K562 (cell line): ENCODE measurements at regions not wholly inside any gene's neighbourhood (a gene's known extent, or its start where the extent isn't known, plus 50 kb on each side); places are given as distances from the start of the nearest gene placed in this dataset.

Experiments used
- ATAC-seq: fragments of 200-7000 bp; cut with Tn5 transposase; 3 replicates; pipeline ENCODE4 v1.9.1; 2020; ENCODE audit warnings: moderate library complexity
- BruUV-seq: library from RNA; stranded (reverse); fragments of 400-500 nt; replicated peaks from 2 replicates; lab custom pipeline; 2021; lab: Mats Ljungman, UMichigan
- CTCF ChIA-PET: fragments of 300-600 bp; formaldehyde crosslinking; extraction: SDS; loops from one replicate; lab custom pipeline; 2021; ENCODE audit warnings: low intra/inter-chr PET ratio; lab: Yijun Ruan, JAX
- POLR2A ChIA-PET: fragments of 300-600, 350-650 bp; sonication (Branson Sonifier 250); formaldehyde crosslinking; extraction: SDS; loops from one replicate; lab custom pipeline; 2021; ENCODE audit warnings: antibody characterized with exemption, inconsistent platforms; lab: Yijun Ruan, JAX
- DNase-seq, 4 experiments: peaks; one replicate each; pipeline versions ENCODE4 v3.0.0 to v3.0.0-alpha.2; 2011 to 2018; ENCODE audit warnings: low spot score in 3 of 4, mixed read lengths in 3 of 4; ENCODE audit errors: extremely low read depth in 1 of 4
- FAIRE-seq: peaks from 2 replicates; lab custom pipeline; 2011; peaks lifted over from hg19 to GRCh38; lab: Jason Lieb, UNC
- H2AFZ ChIP-seq: 2 replicates; pipeline ENCODE4 v1.6.0; 2011; ENCODE audit warnings: low read depth, low read length, control low read depth, inconsistent platforms
- H3K27ac ChIP-seq: fragments of 200-600 bp; 3 replicates; pipeline ENCODE4 v1.8.0; 2011; ENCODE audit warnings: low read depth, mild to moderate bottlenecking, control low read depth, inconsistent platforms, low read length, moderate library complexity, mixed read lengths; ENCODE audit errors: extremely low read depth
- H3K27me3 ChIP-seq, 2 experiments: fragments of 300-600 bp in 1 of 2; 2 replicates in 1 of 2; 3 replicates in 1 of 2; pipeline versions ENCODE4 v1.6.0 to v1.8.0; 2011; ENCODE audit warnings: inconsistent platforms in 2 of 2, low read length in 2 of 2, mild to moderate bottlenecking in 1 of 2, mixed read lengths in 1 of 2, moderate library complexity in 1 of 2; ENCODE audit not compliant: control insufficient read depth in 2 of 2, insufficient read depth in 2 of 2
- H3K36me3 ChIP-seq: fragments of 300-600 bp; 3 replicates; pipeline ENCODE4 v1.8.0; 2011; ENCODE audit warnings: mild to moderate bottlenecking, low read length, inconsistent platforms; ENCODE audit not compliant: control insufficient read depth, insufficient read depth
- H3K4me1 ChIP-seq, 2 experiments: fragments of 200-600 bp in 1 of 2; replicated peaks in 1 of 2; 2 replicates in 1 of 2; 3 replicates in 1 of 2; pipeline versions ENCODE4 v1.5.1 to v1.8.0; 2011; ENCODE audit warnings: inconsistent platforms in 2 of 2, low read length in 2 of 2, mild to moderate bottlenecking in 1 of 2, mixed read lengths in 1 of 2, moderate library complexity in 1 of 2; ENCODE audit not compliant: control insufficient read depth in 2 of 2, insufficient read depth in 2 of 2
- H3K4me2 ChIP-seq: 2 replicates; pipeline ENCODE4 v1.6.1; 2011; ENCODE audit warnings: low read length, control low read depth, inconsistent platforms, mixed read lengths; ENCODE audit not compliant: insufficient read depth
- H3K4me3 ChIP-seq: fragments of 200-600 bp; sonication (generic), shearing (Covaris generic); 2 replicates; pipeline ENCODE4 v1.5.1; 2016; ENCODE audit warnings: control low read depth, inconsistent platforms
- H3K79me2 ChIP-seq: fragments of 200-600 bp; 3 replicates; pipeline ENCODE4 v1.8.0; 2011; ENCODE audit warnings: low read length, inconsistent platforms; ENCODE audit not compliant: control insufficient read depth, insufficient read depth
- H3K9ac ChIP-seq, 2 experiments: 2 replicates each; pipeline versions ENCODE4 v1.6.0 to v1.6.1; 2011; ENCODE audit warnings: low read depth in 2 of 2, low read length in 2 of 2, control low read depth in 1 of 2, inconsistent platforms in 1 of 2, mild to moderate bottlenecking in 1 of 2, mixed read lengths in 1 of 2; ENCODE audit not compliant: insufficient read depth in 1 of 2
- H3K9me1 ChIP-seq: one replicate; pipeline ENCODE4 v1.6.0; 2011; ENCODE audit warnings: inconsistent platforms, mild to moderate bottlenecking, low read length, moderate library complexity; ENCODE audit not compliant: control insufficient read depth, insufficient read depth
- H3K9me3 ChIP-seq: replicated peaks from 2 replicates; pipeline ENCODE4 v1.5.1; 2011; ENCODE audit warnings: low read depth, low read length, inconsistent platforms; ENCODE audit not compliant: control insufficient read depth, insufficient read depth
- H4K20me1 ChIP-seq: replicated peaks from 2 replicates; pipeline ENCODE4 v1.6.1; 2011; ENCODE audit warnings: low read length, inconsistent platforms, mixed read lengths; ENCODE audit not compliant: control insufficient read depth, insufficient read depth
- STAT5A ChIP-seq: IDR thresholded peaks from 2 replicates; pipeline ENCODE4 v1.6.1; 2012; ENCODE audit warnings: low read length, inconsistent platforms, borderline replicate concordance
- WGBS: fragments of 100-300 bp; shearing (Covaris generic); methylation state at CpG from one replicate; pipeline ENCODE4 v1.1.6; 2016; ENCODE audit warnings: low coverage, mixed read lengths; ENCODE audit not compliant: insufficient coverage; ENCODE audit errors: missing lambda C conversion rate; 5-methylcytosine and 5-hydroxymethylcytosine counted together
- in situ Hi-C: fragments of 300-500 bp; cut with MboI; formaldehyde crosslinking; loops from 4 replicates; pipeline ENCODE4 v1.15.0; 2018; ENCODE audit warnings: inconsistent platforms, mixed read lengths
- intact Hi-C: fragments of 100-400 bp; cut with micrococcal nuclease; formaldehyde crosslinking; loops from 2 replicates; pipeline ENCODE4 v1.14.2; 2022
- TF ChIP-seq, protein P1 (sequence below): sonication (generic); formaldehyde crosslinking; IDR thresholded peaks from 2 replicates; pipeline ENCODE4 v1.8.0; 2022; ENCODE audit warnings: missing genetic modification reagents, mild to moderate bottlenecking, borderline replicate concordance

DNA sequence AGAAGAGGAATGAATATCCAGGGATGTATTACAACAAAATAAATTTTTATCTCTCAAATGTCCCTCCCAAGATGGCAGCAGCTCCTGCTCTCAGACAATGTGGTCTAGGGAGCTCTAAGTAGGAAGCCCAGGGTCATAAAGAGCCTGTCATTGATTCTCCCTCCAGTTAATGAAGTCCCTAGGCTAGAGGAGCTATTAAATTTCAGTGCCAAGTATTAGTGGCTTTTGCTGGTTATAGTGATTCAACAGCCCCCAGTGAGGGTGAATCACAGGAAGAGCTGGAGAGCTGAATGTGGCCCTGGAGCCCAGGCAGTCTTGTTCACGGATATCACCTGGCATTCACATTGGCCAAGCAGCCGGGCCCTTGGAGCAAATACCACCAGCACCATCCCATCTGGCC lies 109.8 kb upstream of the YPEL5 start:
- no peak for DNase-seq
- ChIA-PET POLR2A (interaction anchor here (2.0 kb wide), 1 partner anchor 11 kb away, joined by 10 read pairs; no protein-coding TSS in a partner anchor), CTCF (no interaction called here)
- intact Hi-C loops (no loop called here), in situ Hi-C loops (no loop called here)
- Histone ChIP-seq H3K36me3 (no peaks in the 10 kb centered on the region), H3K4me1 (no peaks in the 10 kb centered on the region), H3K9ac (no peak overlapping the region), H3K4me3 (no peak overlapping the region), H3K9me3 (no peaks in the 10 kb centered on the region), H2AFZ (no peak overlapping the region), H3K27me3 (peaks cover 0 to 4% of the 10 kb centered on the region in 2 experiments; a peak in 2 of 5 replicates), H3K4me2 (no peak overlapping the region), H3K79me2 (no peaks in the 10 kb centered on the region), H3K9me1 (no peaks in the 10 kb centered on the region), H3K27ac (no peak overlapping the region), H4K20me1 (no peaks in the 10 kb centered on the region)
- 0% methylated on average over 2 of the region's 2 CpGs for WGBS
- no peak for ATAC-seq
- TF ChIP-seq STAT5A, result no peak
- FAIRE-seq, result no peak
- no TSS peak for BruUV-seq

DNA sequence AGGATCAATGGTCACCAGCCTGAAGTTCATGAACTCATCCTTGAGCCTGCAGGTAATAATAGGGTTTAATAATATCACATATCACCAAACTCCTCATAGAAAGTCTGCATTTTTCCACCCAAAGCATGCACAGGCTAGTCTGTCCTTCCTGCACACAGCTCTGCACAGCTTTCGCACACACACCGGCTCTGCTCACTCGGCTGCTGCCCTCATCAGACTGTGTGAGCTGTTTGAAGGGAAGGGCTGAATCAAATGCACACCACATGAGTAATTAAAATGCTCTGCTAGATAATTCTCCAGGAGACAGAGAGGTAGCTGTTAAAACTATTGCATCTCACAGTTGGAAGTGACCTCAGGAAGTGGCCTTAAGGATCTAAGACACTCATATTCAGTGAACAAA lies 108.4 kb upstream of the YPEL5 start:
- H3K9me3 ChIP-seq, result no peaks in the 10 kb centered on the region
- H3K9me1 ChIP-seq, result no peaks in the 10 kb centered on the region
- TF ChIP-seq, protein P1, sequence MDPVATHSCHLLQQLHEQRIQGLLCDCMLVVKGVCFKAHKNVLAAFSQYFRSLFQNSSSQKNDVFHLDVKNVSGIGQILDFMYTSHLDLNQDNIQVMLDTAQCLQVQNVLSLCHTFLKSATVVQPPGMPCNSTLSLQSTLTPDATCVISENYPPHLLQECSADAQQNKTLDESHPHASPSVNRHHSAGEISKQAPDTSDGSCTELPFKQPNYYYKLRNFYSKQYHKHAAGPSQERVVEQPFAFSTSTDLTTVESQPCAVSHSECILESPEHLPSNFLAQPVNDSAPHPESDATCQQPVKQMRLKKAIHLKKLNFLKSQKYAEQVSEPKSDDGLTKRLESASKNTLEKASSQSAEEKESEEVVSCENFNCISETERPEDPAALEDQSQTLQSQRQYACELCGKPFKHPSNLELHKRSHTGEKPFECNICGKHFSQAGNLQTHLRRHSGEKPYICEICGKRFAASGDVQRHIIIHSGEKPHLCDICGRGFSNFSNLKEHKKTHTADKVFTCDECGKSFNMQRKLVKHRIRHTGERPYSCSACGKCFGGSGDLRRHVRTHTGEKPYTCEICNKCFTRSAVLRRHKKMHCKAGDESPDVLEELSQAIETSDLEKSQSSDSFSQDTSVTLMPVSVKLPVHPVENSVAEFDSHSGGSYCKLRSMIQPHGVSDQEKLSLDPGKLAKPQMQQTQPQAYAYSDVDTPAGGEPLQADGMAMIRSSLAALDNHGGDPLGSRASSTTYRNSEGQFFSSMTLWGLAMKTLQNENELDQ (CRISPR knock-in tag), result no peak
- TF ChIP-seq, all 486 proteins: peak for 0
- WGBS, result 0% methylated on average over 3 of the region's 3 CpGs
- Histone ChIP-seq H3K36me3 (no peaks in the 10 kb centered on the region), H4K20me1 (no peaks in the 10 kb centered on the region), H3K4me2 (no peak overlapping the region), H3K9ac (no peak overlapping the region), H3K27me3 (peaks cover 0 to 4% of the 10 kb centered on the region in 2 experiments; a peak in 2 of 5 replicates), H3K27ac (no peak overlapping the region), H3K4me1 (no peaks in the 10 kb centered on the region), H3K79me2 (no peaks in the 10 kb centered on the region), H2AFZ (no peak overlapping the region), H3K4me3 (no peak overlapping the region)
- CTCF ChIA-PET, result no interaction called here
- FAIRE-seq (no peak), DNase-seq (no peak), ATAC-seq (no peak)
- POLR2A ChIA-PET, result interaction anchor here (2.0 kb wide), 1 partner anchor 10 kb away, joined by 10 read pairs; no protein-coding TSS in a partner anchor
- no TSS peak for BruUV-seq
- in situ Hi-C loops, result no loop called here
- intact Hi-C loops, result no loop called here
